ENCODE measurements at regions not wholly inside any gene's neighbourhood (a gene's known extent, or its start where the extent isn't known, plus 50 kb on each side); places are given as distances from the start of the nearest gene placed in this dataset.
A peak's percentile ranks its signal among the peaks of the same experiment; 100 is the strongest.

GRCh38 chr6:26175033-26175427 lies 87.8 kb downstream of the HFE start:
- H3K27me3 ChIP-seq (ENCODE audit: control insufficient read depth in 1 of 2, insufficient read depth in 2 of 2, low read length in 2 of 2): no peaks in the 10 kb centered on the region
- no peaks in the 10 kb centered on the region for H3K36me3 ChIP-seq (ENCODE audit: control insufficient read depth in 2 of 2, insufficient read depth in 2 of 2, low read length in 2 of 2)
- no peak overlapping the region for H3K27ac ChIP-seq (ENCODE audit: low read length)
- H3K4me1 ChIP-seq (ENCODE audit: control insufficient read depth, insufficient read depth, low read length): peaks cover 9% of the 10 kb centered on the region
- H3K4me3 ChIP-seq (ENCODE audit: low read length in 2 of 2): no peak overlapping the region
- H3K9me3 ChIP-seq (ENCODE audit: control insufficient read depth in 2 of 2, low read length in 2 of 2): no peaks in the 10 kb centered on the region
- no peak overlapping the region for H3K9ac ChIP-seq (ENCODE audit: low read length in 2 of 2)

GRCh38 chr6:26175428-26176181 lies 88.4 kb downstream of the HFE start:
- Histone ChIP-seq H3K27ac (ENCODE audit: low read length) (no peak overlapping the region), H3K36me3 (ENCODE audit: control insufficient read depth in 2 of 2, insufficient read depth in 2 of 2, low read length in 2 of 2) (no peaks in the 10 kb centered on the region), H3K4me3 (ENCODE audit: low read length in 2 of 2) (no peak overlapping the region), H3K4me1 (ENCODE audit: control insufficient read depth, insufficient read depth, low read length) (peaks cover 9% of the 10 kb centered on the region), H3K27me3 (ENCODE audit: control insufficient read depth in 1 of 2, insufficient read depth in 2 of 2, low read length in 2 of 2) (no peaks in the 10 kb centered on the region), H3K9me3 (ENCODE audit: control insufficient read depth in 2 of 2, low read length in 2 of 2) (no peaks in the 10 kb centered on the region), H3K9ac (ENCODE audit: low read length in 2 of 2) (no peak overlapping the region)

- H3K4me3 ChIP-seq (ENCODE audit: low read length in 2 of 2): no peak overlapping the region
- no peaks in the 10 kb centered on the region for H3K36me3 ChIP-seq (ENCODE audit: control insufficient read depth in 2 of 2, insufficient read depth in 2 of 2, low read length in 2 of 2)
- H3K9ac ChIP-seq (ENCODE audit: low read length in 2 of 2): no peak overlapping the region
- no peaks in the 10 kb centered on the region for H3K9me3 ChIP-seq (ENCODE audit: control insufficient read depth in 2 of 2, low read length in 2 of 2)
- H3K27me3 ChIP-seq (ENCODE audit: control insufficient read depth in 1 of 2, insufficient read depth in 2 of 2, low read length in 2 of 2): no peaks in the 10 kb centered on the region
- H3K27ac ChIP-seq (ENCODE audit: low read length): no peak overlapping the region
- peaks cover 5% of the 10 kb centered on the region for H3K4me1 ChIP-seq (ENCODE audit: control insufficient read depth, insufficient read depth, low read length)
These were observed 92.4 kb downstream of the HFE start for GRCh38 chr6:26179675-26180074.

GRCh38 chr6:26180346-26180745 lies 93.1 kb downstream of the HFE start:
- Histone ChIP-seq H3K4me3 (ENCODE audit: low read length in 2 of 2) (no peak overlapping the region), H3K27me3 (ENCODE audit: control insufficient read depth in 1 of 2, insufficient read depth in 2 of 2, low read length in 2 of 2) (no peaks in the 10 kb centered on the region), H3K27ac (ENCODE audit: low read length) (no peak overlapping the region), H3K36me3 (ENCODE audit: control insufficient read depth in 2 of 2, insufficient read depth in 2 of 2, low read length in 2 of 2) (no peaks in the 10 kb centered on the region), H3K9me3 (ENCODE audit: control insufficient read depth in 2 of 2, low read length in 2 of 2) (no peaks in the 10 kb centered on the region), H3K9ac (ENCODE audit: low read length in 2 of 2) (no peak overlapping the region), H3K4me1 (ENCODE audit: control insufficient read depth, insufficient read depth, low read length) (peaks cover 5% of the 10 kb centered on the region)

- Histone ChIP-seq H3K9me3 (ENCODE audit: control insufficient read depth in 2 of 2, low read length in 2 of 2) (no peaks in the 10 kb centered on the region), H3K27ac (ENCODE audit: low read length) (peak overlapping the region; percentile 83), H3K36me3 (ENCODE audit: control insufficient read depth in 2 of 2, insufficient read depth in 2 of 2, low read length in 2 of 2) (no peaks in the 10 kb centered on the region), H3K27me3 (ENCODE audit: control insufficient read depth in 1 of 2, insufficient read depth in 2 of 2, low read length in 2 of 2) (no peaks in the 10 kb centered on the region), H3K9ac (ENCODE audit: low read length in 2 of 2) (peak overlapping the region; percentile 21 to 79), H3K4me1 (ENCODE audit: control insufficient read depth, insufficient read depth, low read length) (peaks cover 5% of the 10 kb centered on the region), H3K4me3 (ENCODE audit: low read length in 2 of 2) (peak overlapping the region; percentile 83 to 90)
These were observed 96.0 kb downstream of the HFE start for GRCh38 chr6:26183237-26183580.

GRCh38 chr6:26183581-26184366 lies 96.5 kb downstream of the HFE start:
- H3K27ac ChIP-seq (ENCODE audit: low read length): peak overlapping the region; percentile 83
- H3K36me3 ChIP-seq (ENCODE audit: control insufficient read depth in 2 of 2, insufficient read depth in 2 of 2, low read length in 2 of 2): no peaks in the 10 kb centered on the region
- peak overlapping the region; percentile 83 to 90 for H3K4me3 ChIP-seq (ENCODE audit: low read length in 2 of 2)

GRCh38 chr6:26184367-26184891 lies 97.2 kb downstream of the HFE start:
- Histone ChIP-seq H3K9ac (ENCODE audit: low read length in 2 of 2) (peak overlapping the region; percentile 78 to 79), H3K27ac (ENCODE audit: low read length) (peak overlapping the region; percentile 83), H3K4me3 (ENCODE audit: low read length in 2 of 2) (peak overlapping the region; percentile 83 to 90), H3K36me3 (ENCODE audit: control insufficient read depth in 2 of 2, insufficient read depth in 2 of 2, low read length in 2 of 2) (no peaks in the 10 kb centered on the region), H3K27me3 (ENCODE audit: control insufficient read depth in 1 of 2, insufficient read depth in 2 of 2, low read length in 2 of 2) (peaks cover 0 to 5% of the 10 kb centered on the region in 2 donors), H3K9me3 (ENCODE audit: control insufficient read depth in 2 of 2, low read length in 2 of 2) (no peaks in the 10 kb centered on the region), H3K4me1 (ENCODE audit: control insufficient read depth, insufficient read depth, low read length) (peaks cover 5% of the 10 kb centered on the region)

More at GRCh38 chr6:26183581-26184366, 96.5 kb downstream of the HFE start:
- Histone ChIP-seq H3K4me1 (ENCODE audit: control insufficient read depth, insufficient read depth, low read length) (peaks cover 5% of the 10 kb centered on the region), H3K9ac (ENCODE audit: low read length in 2 of 2) (peak overlapping the region; percentile 78 to 79), H3K27me3 (ENCODE audit: control insufficient read depth in 1 of 2, insufficient read depth in 2 of 2, low read length in 2 of 2) (peaks cover 0 to 3% of the 10 kb centered on the region in 2 donors), H3K9me3 (ENCODE audit: control insufficient read depth in 2 of 2, low read length in 2 of 2) (no peaks in the 10 kb centered on the region)

GRCh38 chr6:26185004-26185403 lies 97.8 kb downstream of the HFE start:
- peak overlapping the region; percentile 83 for H3K27ac ChIP-seq (ENCODE audit: low read length)

GRCh38 chr6:26185802-26186201 lies 98.6 kb downstream of the HFE start:
- peaks cover 0 to 5% of the 10 kb centered on the region in 2 donors for H3K27me3 ChIP-seq (ENCODE audit: control insufficient read depth in 1 of 2, insufficient read depth in 2 of 2, low read length in 2 of 2)
- peaks cover 5% of the 10 kb centered on the region for H3K4me1 ChIP-seq (ENCODE audit: control insufficient read depth, insufficient read depth, low read length)

More at GRCh38 chr6:26185004-26185403, 97.8 kb downstream of the HFE start:
- Histone ChIP-seq H3K4me3 (ENCODE audit: low read length in 2 of 2) (no peak overlapping the region), H3K9me3 (ENCODE audit: control insufficient read depth in 2 of 2, low read length in 2 of 2) (no peaks in the 10 kb centered on the region), H3K27me3 (ENCODE audit: control insufficient read depth in 1 of 2, insufficient read depth in 2 of 2, low read length in 2 of 2) (peaks cover 0 to 5% of the 10 kb centered on the region in 2 donors), H3K9ac (ENCODE audit: low read length in 2 of 2) (no peak overlapping the region), H3K36me3 (ENCODE audit: control insufficient read depth in 2 of 2, insufficient read depth in 2 of 2, low read length in 2 of 2) (no peaks in the 10 kb centered on the region), H3K4me1 (ENCODE audit: control insufficient read depth, insufficient read depth, low read length) (peaks cover 5% of the 10 kb centered on the region)

GRCh38 chr6:26186652-26187051 lies 99.4 kb downstream of the HFE start:
- Histone ChIP-seq H3K27ac (ENCODE audit: low read length) (no peak overlapping the region), H3K36me3 (ENCODE audit: control insufficient read depth in 2 of 2, insufficient read depth in 2 of 2, low read length in 2 of 2) (no peaks in the 10 kb centered on the region), H3K9ac (ENCODE audit: low read length in 2 of 2) (no peak overlapping the region), H3K4me3 (ENCODE audit: low read length in 2 of 2) (no peak overlapping the region), H3K4me1 (ENCODE audit: control insufficient read depth, insufficient read depth, low read length) (peaks cover 5% of the 10 kb centered on the region), H3K9me3 (ENCODE audit: control insufficient read depth in 2 of 2, low read length in 2 of 2) (no peaks in the 10 kb centered on the region), H3K27me3 (ENCODE audit: control insufficient read depth in 1 of 2, insufficient read depth in 2 of 2, low read length in 2 of 2) (peaks cover 0 to 5% of the 10 kb centered on the region in 2 donors)

More at GRCh38 chr6:26185802-26186201, 98.6 kb downstream of the HFE start:
- no peak overlapping the region for H3K9ac ChIP-seq (ENCODE audit: low read length in 2 of 2)
- no peaks in the 10 kb centered on the region for H3K9me3 ChIP-seq (ENCODE audit: control insufficient read depth in 2 of 2, low read length in 2 of 2)
- H3K36me3 ChIP-seq (ENCODE audit: control insufficient read depth in 2 of 2, insufficient read depth in 2 of 2, low read length in 2 of 2): no peaks in the 10 kb centered on the region
- H3K27ac ChIP-seq (ENCODE audit: low read length): no peak overlapping the region
- H3K4me3 ChIP-seq (ENCODE audit: low read length in 2 of 2): no peak overlapping the region
